ENCODE measurements at regions not wholly inside any gene's neighbourhood (a gene's known extent, or its start where the extent isn't known, plus 50 kb on each side); places are given as distances from the start of the nearest gene placed in this dataset.
A peak's percentile ranks its signal among the peaks of the same experiment; 100 is the strongest.

DNA sequence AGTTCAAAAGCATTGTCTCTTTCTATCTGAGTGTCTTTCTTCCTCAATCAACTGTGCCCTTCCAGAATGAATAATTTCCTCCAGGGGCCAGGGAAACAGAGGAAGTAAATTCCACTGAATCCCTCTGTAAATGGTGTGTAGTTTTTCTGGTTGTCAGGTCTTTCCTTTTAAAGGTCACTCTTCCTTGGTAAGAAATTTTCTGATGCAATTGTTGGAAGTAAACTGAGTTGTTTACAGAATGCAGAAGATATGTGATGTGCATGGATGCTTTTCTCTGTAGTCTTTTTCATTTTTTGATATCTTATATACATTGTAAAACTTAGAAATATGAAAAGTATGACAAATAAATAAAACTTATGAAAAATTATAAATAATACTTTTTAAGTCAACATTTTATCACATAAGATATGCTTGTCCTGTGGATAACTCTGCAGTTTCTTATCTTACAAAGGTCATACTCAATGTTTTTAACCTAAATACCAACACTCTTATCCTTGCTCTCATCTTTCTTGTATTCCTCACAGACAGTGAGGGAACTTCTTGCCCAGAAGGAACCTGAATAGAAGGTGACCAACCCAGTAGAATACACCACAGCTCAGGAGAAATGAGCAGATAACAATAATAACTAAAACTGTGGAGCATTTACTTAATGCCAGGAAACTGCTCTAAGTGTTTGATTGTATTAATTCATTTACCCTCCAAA lies 234.5 kb downstream of the METTL4 start:
- no peak for DNase-seq

DNA sequence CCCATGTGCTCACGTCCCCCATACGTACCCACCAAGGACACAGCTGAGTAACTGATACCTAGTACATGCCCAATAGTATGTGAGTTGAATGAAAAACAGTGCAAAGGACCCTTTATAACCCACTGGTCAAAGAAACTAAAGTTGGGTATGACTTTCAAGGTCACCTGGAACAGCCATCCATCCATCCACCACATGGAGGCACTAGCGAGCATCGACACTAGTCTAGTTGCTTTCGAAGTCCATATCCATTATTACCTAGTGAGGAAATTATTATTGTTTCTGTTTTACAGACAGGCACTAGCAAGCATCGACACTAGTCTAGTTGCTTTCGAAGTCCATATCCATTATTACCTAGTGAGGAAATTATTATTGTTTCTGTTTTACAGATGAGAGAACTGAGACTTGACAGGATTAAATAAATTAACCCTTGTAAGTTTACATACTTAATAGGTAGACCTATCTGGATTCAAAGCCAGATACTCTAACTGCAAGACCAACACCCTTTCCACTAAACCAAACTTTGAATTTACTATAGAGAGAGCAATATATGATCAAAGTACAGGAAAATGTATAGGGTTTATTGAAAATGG lies 233.7 kb downstream of the METTL4 start:
- peak; percentile 62 to 64 for DNase-seq

DNA sequence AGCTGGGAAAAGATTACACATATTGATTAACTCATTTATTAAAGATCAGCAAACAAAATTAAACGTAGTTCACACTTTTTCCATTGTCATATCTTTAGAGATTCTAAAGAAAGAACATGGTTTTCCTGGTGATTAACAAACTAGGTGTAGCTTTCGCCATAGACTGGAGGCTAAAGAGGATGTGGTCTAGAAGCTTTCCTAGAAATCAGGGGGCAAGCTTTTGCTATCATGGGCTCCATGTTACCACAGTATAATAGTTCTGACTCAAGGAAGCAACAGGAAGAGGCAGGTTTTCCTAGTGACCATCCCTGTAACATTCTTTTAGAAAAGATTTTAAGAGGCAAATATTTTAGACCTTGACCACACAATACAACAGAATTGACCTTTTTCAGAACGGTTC lies 232.7 kb downstream of the METTL4 start:
- no peak for DNase-seq

DNA sequence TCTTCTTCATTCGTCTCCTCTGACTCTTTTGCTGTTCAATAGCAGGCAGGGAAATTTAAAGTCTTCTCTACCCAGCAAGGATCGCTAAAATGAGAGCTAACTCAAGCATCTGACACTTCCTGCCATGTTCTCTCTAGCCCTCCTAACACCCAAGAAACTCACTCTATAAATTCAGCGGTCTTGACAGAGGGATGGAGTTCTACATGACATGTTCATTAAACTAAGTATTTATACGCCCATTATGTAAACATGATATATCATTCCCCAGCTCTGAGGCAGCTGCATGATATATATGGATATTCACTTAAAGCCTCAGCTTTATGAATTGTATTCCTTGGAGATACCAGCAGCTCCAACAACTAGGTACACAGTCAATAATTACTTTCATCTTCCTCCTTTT lies 231.0 kb downstream of the METTL4 start:
- DNase-seq = no peak

DNA sequence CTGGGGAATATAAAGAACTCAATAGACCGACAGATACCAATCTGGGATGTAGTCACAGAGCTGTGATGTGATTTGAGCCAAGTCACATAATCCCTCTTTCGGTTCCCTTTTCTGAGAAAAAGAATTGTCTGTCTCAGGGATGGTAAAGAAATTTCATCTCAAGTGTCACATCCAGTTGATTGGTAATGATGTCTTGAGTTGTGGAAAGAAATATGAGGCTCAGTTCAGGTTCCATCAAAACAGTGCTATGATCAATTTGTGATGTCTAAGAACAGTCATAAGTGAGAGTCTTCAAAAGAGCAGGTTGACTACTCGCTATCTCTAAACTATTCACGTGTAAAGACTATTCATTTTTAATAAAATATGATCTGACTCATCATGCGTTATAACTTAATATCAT lies 223.3 kb downstream of the METTL4 start:
- no peak for DNase-seq

DNA sequence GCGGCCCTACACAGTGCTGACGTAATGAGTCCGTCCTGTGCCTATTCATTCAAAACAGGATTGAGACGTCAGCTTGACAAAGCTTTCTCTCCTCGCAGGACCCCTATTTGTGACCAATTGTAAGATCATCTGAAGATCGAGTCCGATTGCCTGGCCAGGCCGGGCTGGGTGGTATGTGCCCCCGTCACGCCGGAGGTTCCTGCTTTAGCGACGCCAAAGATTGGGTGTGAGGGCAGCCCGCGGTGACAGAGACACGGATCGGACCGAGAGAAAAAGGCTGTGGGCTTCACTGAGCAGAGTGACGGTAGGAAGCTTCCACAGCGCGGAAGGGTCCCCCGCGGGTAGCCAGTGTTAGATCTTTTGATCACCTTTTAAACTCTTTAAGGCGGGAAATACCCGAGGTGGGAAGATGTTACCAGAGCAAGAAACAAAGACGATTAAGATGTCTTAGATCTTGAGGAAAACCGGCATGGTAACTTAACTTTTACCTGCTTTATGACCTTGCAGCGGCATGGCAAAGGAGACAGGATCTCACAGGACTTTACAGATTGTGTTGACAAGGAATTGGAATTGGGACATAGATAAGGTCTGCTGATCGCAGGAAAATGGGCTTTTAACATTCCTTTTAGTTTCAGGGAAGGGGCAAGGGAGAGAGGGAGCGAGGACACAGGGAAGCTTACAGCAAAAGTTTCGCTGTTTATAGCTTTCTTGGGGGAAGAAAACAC lies 220.0 kb downstream of the METTL4 start:
- DNase-seq = no peak

DNA sequence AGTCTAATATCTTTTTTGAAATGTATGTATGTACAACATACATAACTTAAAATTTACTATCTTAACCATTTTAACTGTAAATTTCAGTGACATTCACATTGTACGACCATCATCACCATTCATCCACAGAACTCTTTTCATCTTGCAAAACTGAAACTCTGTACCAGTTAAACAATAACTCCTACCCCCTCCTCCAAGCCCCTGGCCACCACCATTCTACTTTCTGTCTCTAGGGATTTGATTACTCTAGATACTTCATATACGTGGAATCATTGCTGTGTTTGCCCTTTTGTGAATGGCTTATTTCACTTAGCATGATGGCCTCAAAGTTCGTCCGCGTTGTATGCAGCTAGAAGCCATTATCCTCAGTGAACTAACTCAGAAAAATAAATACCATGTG lies 217.0 kb downstream of the METTL4 start:
- DNase-seq = no peak

DNA sequence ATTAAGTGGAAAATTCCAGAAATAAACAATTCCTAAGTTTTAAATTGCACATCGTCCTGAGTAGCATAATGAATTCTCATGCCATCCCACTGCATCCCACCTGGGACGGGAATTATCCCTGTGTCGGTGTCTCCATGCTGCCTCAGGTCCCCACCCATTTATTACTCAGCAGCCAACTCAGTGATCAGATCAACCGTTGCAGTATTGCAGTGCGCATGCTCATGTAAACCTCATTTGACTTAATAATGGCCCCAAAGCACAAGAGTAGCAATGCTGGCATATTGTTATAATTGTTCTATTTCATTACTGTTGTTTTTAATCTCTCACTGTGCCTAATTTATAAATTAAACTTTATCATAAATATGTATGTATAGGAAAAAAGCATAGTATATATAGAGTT lies 214.4 kb downstream of the METTL4 start:
- no peak for DNase-seq

DNA sequence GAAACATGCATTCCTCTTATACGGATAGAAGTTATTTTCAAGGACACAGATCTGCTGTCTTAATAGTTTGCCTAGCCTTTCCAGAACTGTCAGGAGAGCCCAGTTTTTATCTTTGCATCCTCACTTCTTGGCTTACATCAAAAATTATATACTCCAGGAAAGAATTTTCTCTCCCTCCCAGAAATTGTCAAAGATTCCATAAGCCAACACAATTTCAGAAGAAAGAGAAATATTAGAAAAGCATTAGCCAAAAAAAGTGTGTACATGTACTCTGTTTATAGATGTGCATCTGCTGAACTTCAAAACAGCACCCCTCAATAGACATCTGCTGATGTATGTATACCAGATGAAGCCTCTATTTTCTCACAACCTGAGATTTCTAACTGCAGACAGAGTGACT lies 210.4 kb downstream of the METTL4 start:
- no peak for DNase-seq

DNA sequence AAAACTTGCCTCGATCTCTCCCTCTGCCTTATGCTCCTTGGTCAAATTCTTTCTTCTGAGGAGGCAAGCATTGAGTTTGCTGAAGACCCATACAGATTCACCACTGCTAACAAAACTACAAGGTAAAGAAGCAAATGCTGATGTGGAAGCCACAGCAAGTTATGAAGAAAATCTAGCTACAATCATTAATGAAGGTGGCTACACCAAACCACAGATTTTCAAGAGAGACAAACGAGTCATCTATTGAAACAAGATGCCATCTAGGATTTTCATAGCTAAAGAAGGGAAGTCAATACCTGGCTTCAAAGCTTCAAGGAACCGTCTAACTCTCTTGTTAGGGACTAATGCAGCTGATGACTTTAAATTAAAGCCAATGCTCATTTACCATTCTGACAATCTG lies 203.2 kb downstream of the METTL4 start:
- no peak for DNase-seq

DNA sequence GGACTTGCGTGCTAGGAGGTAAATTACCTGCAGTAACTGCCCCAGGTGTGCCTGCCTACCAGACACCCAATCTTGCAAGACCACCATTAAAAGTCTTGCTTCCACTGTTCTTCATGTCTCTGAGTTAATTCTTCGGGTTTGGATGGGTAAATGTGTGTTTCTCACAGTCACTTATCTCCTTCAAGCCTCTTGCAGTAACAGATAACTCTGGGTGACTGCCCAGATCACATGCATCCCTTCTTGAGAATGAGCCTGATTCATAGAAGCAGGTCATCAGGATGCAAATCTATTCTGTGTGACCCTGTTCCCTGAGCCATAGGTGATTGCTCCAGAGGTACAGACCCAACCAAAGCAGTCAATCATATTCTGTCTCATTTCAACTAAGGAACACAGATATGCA lies 194.6 kb downstream of the METTL4 start:
- DNase-seq = no peak

DNA sequence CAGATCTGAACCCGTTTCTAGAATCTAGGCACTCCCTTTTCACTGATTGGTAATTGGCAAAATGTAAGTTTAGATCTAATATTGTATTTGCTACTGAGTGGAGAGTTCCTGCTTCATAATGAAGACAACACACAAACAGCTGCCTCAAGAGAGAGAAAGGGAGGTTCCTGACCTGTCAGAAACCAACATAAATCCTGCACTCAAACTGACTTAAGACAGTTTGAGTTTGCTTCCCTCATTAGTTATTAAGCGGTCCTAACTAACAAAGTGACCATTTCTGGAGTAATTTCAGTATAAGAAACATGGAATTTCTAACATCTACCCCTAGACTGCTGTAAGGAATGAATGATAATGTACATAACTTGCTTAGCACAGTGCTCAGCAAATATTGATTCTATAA lies 191.2 kb downstream of the METTL4 start:
- no peak for DNase-seq

DNA sequence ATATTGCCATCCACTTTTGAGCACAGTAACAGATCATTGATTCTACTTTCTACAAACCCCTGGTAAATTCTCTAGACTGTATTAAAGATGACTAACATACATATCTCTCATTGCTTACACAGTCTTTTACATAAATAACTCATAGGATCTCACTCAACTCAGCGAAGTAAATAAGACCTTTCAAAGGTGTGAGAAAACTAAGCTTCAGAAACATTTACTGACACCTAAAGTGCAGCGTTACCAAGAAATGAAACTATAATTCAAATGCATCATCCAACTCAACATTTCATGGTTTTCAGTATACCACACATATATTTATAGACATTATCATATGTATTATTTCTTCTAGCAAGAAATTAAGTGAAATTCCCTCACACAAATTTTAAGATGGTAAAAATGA lies 189.8 kb downstream of the METTL4 start:
- no peak for DNase-seq

DNA sequence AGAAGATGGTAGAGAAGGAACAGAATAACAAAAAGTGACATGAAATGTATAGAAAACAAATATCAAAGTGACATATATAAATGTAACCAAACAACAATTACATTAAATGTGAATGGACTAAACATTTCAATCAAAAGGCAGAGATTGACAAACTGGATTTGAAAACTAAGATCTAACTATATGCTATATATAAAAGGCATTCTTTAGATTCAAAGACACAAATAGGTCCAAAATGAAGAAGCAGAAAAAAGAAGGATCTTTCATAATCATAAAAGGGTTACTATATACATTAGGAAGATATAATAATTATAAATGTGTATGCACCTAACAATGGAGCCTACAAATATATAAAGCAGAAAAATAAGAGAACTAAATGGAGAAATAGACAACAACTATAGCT lies 183.7 kb downstream of the METTL4 start:
- DNase-seq = no peak

DNA sequence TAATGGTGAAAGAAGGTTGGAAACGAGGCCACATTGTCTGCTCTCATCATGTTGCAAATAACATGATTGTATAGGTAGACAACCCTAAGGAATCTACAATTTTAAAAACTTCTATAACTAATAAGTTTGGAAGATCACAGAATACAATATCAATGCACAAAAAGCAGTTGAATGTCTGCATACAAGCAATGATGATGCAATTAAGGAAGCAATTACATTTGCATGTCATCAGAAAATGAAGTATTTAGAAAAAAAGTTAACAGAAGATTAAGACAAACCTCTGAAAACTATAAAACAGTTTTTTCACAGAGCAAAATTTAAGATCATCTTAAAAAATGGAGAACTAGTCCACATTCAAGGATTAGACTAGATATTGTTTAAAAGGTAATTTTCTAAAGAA lies 181.1 kb downstream of the METTL4 start:
- no peak for DNase-seq

DNA sequence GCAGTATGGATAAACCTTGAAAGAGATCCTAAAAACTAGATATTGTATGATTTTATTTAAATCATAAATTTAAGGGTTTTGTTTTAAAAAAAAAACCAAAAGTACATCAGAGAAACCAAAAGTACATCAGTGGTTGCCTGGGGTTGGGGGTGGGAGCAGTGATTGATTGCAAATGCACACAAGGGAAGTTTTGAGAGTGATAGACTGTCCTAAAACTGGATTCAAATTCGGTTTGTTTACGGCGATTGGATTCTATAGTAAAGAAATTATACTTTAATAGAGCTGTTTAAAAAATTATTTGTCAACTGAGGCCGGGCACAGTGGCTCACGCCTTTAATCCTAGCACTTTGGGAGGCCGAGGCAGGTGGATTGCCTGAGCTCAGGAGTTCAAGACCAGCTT lies 179.8 kb downstream of the METTL4 start:
- no peak for DNase-seq

DNA sequence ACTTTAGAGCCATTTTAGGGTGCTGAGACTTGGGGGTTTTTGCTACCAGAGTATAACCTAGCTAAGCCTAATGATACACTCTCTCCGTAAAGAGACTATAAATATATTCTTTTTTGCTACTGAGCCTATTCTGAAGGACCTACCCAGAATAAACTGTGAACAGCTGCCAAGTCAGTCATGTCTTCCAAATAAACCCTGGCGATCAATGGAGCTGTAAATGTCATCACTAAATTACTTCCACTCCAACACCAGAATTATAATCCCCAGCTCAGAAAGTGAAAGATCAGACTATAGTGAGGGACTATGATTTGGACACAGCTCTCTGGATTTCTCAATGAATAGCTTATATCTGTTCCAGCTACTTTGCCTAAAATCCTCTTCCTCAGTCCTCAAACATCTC lies 178.9 kb downstream of the METTL4 start:
- no peak for DNase-seq

DNA sequence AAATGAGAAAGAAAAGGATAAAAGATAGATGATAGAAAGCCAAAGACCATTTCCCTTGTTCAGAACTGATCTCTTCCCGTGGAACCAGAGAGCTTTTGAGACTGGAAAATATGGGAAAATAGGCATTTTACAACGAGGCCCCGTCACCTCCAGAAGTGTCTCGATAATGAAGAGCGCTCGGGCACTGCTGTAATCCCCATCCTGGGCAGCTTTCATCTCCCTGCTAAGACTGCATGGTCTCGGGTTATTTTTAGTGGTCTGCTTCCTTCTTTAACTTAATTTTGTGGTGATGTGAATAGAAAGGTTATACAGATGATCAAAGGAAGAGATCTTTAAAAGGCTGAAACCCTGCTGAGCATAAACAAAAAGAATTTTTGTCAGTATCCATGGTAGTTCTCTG lies 176.6 kb downstream of the METTL4 start:
- DNase-seq = no peak

DNA sequence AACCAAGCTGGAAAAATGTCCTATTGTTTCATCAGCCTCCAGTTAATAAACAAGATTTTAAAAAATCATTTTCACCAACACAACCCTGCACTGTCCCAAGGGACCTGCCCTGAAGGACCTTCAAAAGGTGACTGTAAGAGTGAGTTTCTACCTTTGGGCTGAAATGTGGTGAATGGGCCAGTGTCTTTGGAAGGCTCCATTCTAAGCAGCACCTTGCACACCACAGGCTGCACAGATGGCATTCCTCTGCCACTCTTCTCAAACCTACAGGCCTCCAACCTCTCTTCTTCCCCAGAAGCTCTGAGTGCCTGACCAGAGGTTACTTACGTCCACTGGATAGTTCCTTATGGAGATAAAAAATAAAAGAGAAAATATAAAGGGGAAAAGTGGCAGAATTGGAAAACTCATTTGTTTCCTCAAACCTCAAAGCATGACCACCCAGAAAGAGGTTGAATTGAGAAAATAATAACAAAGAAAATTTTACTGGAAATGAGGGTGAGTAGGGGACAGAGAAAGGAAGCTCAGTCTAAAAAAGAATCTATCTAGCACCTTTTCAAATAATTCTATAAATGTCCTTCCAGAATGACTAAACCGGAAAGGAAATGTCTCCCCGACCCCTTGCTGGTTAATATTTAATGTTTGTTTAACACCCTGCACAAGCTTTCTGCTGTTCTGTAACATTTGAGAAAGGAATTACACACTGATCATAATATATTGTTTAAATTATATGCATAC lies 175.7 kb downstream of the METTL4 start:
- DNase-seq = no peak

DNA sequence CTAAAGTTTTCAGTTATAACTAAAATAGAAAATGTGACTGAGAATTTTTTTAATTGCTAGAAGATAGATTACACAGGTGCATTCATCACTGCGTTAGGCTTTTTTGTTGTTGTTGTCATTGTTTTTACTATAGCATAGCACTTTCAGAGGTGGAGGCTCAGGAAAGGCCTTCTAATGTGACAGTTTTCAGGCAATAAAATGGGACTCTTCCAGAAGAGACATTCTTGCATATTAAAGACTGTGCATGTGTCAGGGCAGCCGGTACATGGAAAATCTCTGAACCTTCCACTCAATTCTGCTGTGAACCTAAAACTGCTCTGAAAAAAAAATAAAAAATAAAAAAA lies 175.2 kb downstream of the METTL4 start:
- no peak for DNase-seq

DNA sequence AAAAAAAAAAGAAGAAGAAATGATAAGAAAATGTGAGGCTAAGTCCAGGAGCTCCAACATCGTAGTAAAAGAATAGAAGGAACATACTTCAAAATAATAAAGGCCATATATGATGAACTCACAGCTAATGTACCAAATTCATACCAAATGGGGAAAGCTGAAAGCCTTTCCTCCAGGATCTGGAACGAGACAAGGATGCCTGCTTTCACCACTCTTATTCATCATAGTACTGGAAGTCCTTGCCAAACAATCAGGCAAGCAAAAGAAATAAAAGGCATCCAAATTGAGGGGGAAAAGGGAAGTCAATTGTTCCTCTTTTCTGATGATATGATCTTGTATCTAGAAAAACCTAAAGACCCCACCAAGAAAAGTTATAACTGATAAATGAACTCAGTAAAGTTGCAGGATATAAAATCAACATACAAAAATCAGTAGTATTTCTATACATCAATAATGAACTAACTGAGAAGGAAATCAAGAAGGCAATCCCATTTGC lies 170.6 kb downstream of the METTL4 start:
- no peak for DNase-seq

DNA sequence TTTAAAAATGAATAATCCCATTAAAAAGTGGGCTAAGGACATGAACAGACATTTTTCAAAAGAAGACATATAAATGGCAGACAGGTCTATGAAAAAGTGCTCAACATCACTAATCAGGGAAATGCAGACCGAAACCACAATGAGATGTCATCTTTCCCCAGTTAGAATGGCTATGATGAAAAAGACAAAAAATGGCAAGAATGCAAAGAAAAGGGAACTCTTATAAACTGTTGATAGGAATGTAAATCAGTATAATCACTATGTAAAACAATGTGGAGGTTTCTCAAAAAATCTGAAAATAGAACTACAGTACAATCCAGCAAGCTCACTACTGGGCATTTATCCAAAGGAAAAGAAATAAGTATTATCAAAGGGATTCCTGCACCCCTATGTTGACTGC lies 169.2 kb downstream of the METTL4 start:
- no peak for DNase-seq

DNA sequence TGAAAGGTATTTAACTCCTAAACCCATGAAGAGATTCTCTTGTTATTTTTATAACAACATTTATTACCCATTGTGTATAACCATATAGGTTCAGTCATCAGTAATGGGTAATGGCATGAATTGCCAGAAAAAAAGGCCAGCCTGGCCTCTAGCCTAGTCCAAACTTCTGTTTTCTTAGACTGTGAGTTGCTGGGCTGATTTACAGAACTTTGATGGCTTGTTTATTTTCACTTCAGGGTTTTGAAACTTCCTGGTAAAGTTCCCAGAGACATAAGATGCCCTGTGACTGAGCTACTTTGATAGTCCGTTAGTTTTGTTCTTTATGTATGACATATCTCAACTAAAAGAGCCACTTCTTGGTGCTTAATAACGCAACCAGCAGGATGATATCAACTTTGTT lies 164.8 kb downstream of the METTL4 start:
- no peak for DNase-seq

DNA sequence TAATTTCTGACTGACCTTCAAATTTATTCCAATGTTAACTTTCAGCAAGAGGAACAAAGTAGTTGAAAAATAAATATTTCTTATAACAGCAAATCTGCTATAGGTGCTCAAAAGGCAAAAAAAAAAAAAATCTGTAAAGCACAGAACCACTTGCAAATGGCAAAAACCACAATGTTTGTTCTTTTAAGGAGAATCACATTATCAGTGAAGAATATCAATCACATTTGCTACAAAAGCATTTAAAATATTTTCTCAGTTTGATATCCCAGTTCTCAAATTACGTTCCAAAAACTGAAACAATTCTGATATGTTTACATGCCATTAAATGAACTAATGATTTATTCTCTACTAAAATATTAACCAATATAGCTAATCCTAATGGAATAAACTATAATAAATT lies 163.3 kb downstream of the METTL4 start:
- DNase-seq = no peak
